Inflammatory macrophage treated with lipopolysaccharide for 1 hour (primary cell): ENCODE measurements at regions not wholly inside any gene's neighbourhood (a gene's known extent, or its start where the extent isn't known, plus 50 kb on each side); places are given as distances from the start of the nearest gene placed in this dataset.
A peak's percentile ranks its signal among the peaks of the same experiment; 100 is the strongest.
"Not testable (repeated sequence)": the region's sequence is repeated elsewhere in the genome, so short reads cannot be mapped to it uniquely, and the experiment has no call there.

ENCODE experiments used
- DNase-seq, 2 donors: peaks; one replicate each; pipeline ENCODE4 v3.0.0-alpha.2; 2020 to 2022

GRCh38 chr19:20287070-20287469 is 120.1 kb downstream of the ZNF486 start:
- DNase-seq = no peak

- DNase-seq = not testable (repeated sequence)
Measured at GRCh38 chr19:20285876-20286275, 118.9 kb downstream of the ZNF486 start.

GRCh38 chr19:20279516-20279915 is 112.5 kb downstream of the ZNF486 start:
- DNase-seq = no peak

GRCh38 chr19:20278342-20278741 is 111.3 kb downstream of the ZNF486 start:
- peak; percentile 9 to 39 for DNase-seq

GRCh38 chr19:20276732-20277082 is 109.7 kb downstream of the ZNF486 start:
- not testable (repeated sequence) for DNase-seq

GRCh38 chr19:20276011-20276731 is 109.2 kb downstream of the ZNF486 start:
- DNase-seq = no peak

GRCh38 chr19:20273951-20274570 is 107.0 kb downstream of the ZNF486 start:
- no peak for DNase-seq

- no peak for DNase-seq
Measured at GRCh38 chr19:20273376-20273775, 106.4 kb downstream of the ZNF486 start.

- DNase-seq = not testable (repeated sequence)
Measured at GRCh38 chr19:20272627-20273010, 105.6 kb downstream of the ZNF486 start.

- DNase-seq = not testable (repeated sequence)
Measured at GRCh38 chr19:20271927-20272626, 105.1 kb downstream of the ZNF486 start.

GRCh38 chr19:20271215-20271926 is 104.4 kb downstream of the ZNF486 start:
- no peak for DNase-seq

GRCh38 chr19:20269461-20269860 is 102.4 kb downstream of the ZNF486 start:
- no peak for DNase-seq

GRCh38 chr19:20261513-20261912 is 94.5 kb downstream of the ZNF486 start:
- DNase-seq = not testable (repeated sequence)

GRCh38 chr19:20260738-20261137 is 93.7 kb downstream of the ZNF486 start:
- not testable (repeated sequence) for DNase-seq

GRCh38 chr19:20259615-20260014 is 92.6 kb downstream of the ZNF486 start:
- no peak for DNase-seq

- DNase-seq = no peak
Measured at GRCh38 chr19:20256606-20257005, 89.6 kb downstream of the ZNF486 start.

- DNase-seq = no peak
Measured at GRCh38 chr19:20254121-20254520, 87.1 kb downstream of the ZNF486 start.

- DNase-seq = no peak
Measured at GRCh38 chr19:20252613-20253012, 85.6 kb downstream of the ZNF486 start.

- no peak for DNase-seq
Measured at GRCh38 chr19:20250627-20251026, 83.6 kb downstream of the ZNF486 start.

GRCh38 chr19:20250121-20250520 is 83.1 kb downstream of the ZNF486 start:
- DNase-seq = no peak
